Neural crest cell (in vitro differentiated cells): ENCODE measurements at regions not wholly inside any gene's neighbourhood (a gene's known extent, or its start where the extent isn't known, plus 50 kb on each side); places are given as distances from the start of the nearest gene placed in this dataset.

Experiments used
- DNase-seq: peaks from one replicate; pipeline ENCODE4 v3.0.0; 2021; ENCODE audit warnings: low read depth, mixed read lengths, low spot score
- H3K27ac Mint-ChIP-seq: one replicate; pipeline ENCODE4 v1.8.0; 2021; ENCODE audit warnings: mild to moderate bottlenecking, mixed read lengths; ENCODE audit not compliant: unreplicated experiment
- H3K27me3 Mint-ChIP-seq: 2 replicates; pipeline ENCODE4 v1.8.0; 2021; ENCODE audit warnings: low read depth, mild to moderate bottlenecking, mixed read lengths
- H3K36me3 Mint-ChIP-seq: 2 replicates; pipeline ENCODE4 v1.8.0; 2021; ENCODE audit warnings: low read depth, mild to moderate bottlenecking, mixed read lengths
- H3K4me1 Mint-ChIP-seq: 2 replicates; pipeline ENCODE4 v1.8.0; 2021; ENCODE audit warnings: mixed read lengths
- H3K4me3 Mint-ChIP-seq: one replicate; pipeline ENCODE4 v1.8.0; 2021; ENCODE audit warnings: mild to moderate bottlenecking, mixed read lengths
- H3K9me3 Mint-ChIP-seq: 2 replicates; pipeline ENCODE4 v1.8.0; 2021; ENCODE audit warnings: mixed read lengths
- CTCF ChIP-seq: fragments of 200-600 bp; sonication (generic); conservative IDR thresholded peaks from 2 replicates; pipeline ENCODE4 v1.5.0; 2021; ENCODE audit warnings: antibody characterized with exemption, mild to moderate bottlenecking

DNA sequence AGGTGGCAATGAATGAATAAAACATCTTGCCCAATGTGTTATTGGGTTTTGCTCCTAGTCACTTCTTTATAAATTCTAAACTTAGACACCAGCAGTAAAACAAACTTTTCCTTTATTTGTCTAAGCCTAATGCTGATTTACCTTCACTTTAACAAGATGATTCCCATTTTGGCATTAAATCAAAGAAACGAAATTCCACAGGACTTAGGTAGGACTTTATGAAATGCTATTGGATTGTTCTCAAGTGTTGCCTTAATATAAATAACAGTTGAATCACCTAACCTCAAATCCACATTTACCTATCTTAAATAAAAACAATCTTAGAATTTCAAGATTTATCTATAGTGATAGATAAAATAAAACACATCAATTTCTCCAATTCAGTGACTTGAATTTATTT, 831.8 kb downstream of the EPHA7 start:
- H3K4me3 Mint-ChIP-seq = no peak overlapping the region
- H3K27ac Mint-ChIP-seq = no peak overlapping the region
- no peaks in the 10 kb centered on the region for H3K9me3 Mint-ChIP-seq
- H3K36me3 Mint-ChIP-seq = no peaks in the 10 kb centered on the region
- no peaks in the 10 kb centered on the region for H3K4me1 Mint-ChIP-seq
- no peaks in the 10 kb centered on the region for H3K27me3 Mint-ChIP-seq
- no peak for TF ChIP-seq CTCF
- no peak for DNase-seq

GRCh38 chr6:92586236-92586977, 833.0 kb downstream of the EPHA7 start:
- Mint-ChIP-seq H3K36me3 (no peaks in the 10 kb centered on the region), H3K27ac (no peak overlapping the region), H3K9me3 (no peaks in the 10 kb centered on the region), H3K4me3 (no peak overlapping the region), H3K27me3 (no peaks in the 10 kb centered on the region), H3K4me1 (no peaks in the 10 kb centered on the region)
- TF ChIP-seq CTCF = no peak
- DNase-seq = no peak

GRCh38 chr6:92582211-92582610, 837.1 kb downstream of the EPHA7 start:
- H3K4me1 Mint-ChIP-seq = no peaks in the 10 kb centered on the region
- no peak for DNase-seq
- TF ChIP-seq CTCF = no peak
- peaks cover 14% of the 10 kb centered on the region for H3K9me3 Mint-ChIP-seq
- H3K4me3 Mint-ChIP-seq = no peak overlapping the region
- no peaks in the 10 kb centered on the region for H3K27me3 Mint-ChIP-seq
- no peak overlapping the region for H3K27ac Mint-ChIP-seq
- peaks cover 2% of the 10 kb centered on the region for H3K36me3 Mint-ChIP-seq

GRCh38 chr6:92577077-92577719, 842.2 kb downstream of the EPHA7 start:
- Mint-ChIP-seq H3K4me1 (no peaks in the 10 kb centered on the region), H3K27me3 (no peaks in the 10 kb centered on the region), H3K27ac (peak overlapping the region; percentile 6), H3K36me3 (peaks cover 2% of the 10 kb centered on the region), H3K4me3 (no peak overlapping the region), H3K9me3 (peaks cover 14% of the 10 kb centered on the region)
- TF ChIP-seq CTCF = no peak
- DNase-seq = no peak

DNA sequence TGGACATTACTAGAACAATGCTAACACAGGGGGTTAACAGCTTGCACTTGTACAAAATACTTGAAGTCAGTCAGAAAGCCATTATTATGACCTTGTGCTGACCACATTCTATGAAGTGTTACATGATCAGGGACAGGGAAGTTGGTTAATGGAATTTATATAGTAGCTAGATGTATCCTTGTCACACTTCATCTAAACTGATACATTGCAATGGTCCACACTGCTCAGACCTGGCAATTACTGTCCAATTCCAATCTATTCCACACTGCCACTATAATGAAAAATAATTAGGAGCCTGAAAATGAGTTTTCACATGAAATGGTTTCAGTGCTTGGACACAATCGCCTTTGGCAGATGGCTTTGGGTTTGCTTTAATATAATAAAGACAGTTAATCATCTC, 850.8 kb downstream of the EPHA7 start:
- Mint-ChIP-seq H3K27me3 (no peaks in the 10 kb centered on the region), H3K4me3 (no peak overlapping the region), H3K4me1 (peaks cover 6% of the 10 kb centered on the region), H3K27ac (no peak overlapping the region), H3K36me3 (no peaks in the 10 kb centered on the region), H3K9me3 (peaks cover 2% of the 10 kb centered on the region)
- no peak for TF ChIP-seq CTCF
- no peak for DNase-seq
